Testis (tissue), 2 donors: ENCODE measurements at regions not wholly inside any gene's neighbourhood (a gene's known extent, or its start where the extent isn't known, plus 50 kb on each side); places are given as distances from the start of the nearest gene placed in this dataset.

ENCODE experiments used
- DNase-seq: peaks from one replicate; pipeline ENCODE4 v3.0.0-alpha.2; 2019
- H3K27ac ChIP-seq, 2 donors: fragments of 200-600 bp; sonication (generic); one replicate each; pipeline ENCODE4 v1.5.1; 2019
- H3K27me3 ChIP-seq: fragments of 200-600 bp; sonication (generic); one replicate; pipeline ENCODE4 v1.5.1; 2019
- H3K36me3 ChIP-seq: fragments of 200-600 bp; sonication (generic); one replicate; pipeline ENCODE4 v1.5.1; 2017; ENCODE audit warnings: low read depth; ENCODE audit errors: missing control alignments
- H3K4me1 ChIP-seq: fragments of 200-600 bp; sonication (generic); one replicate; pipeline ENCODE4 v1.5.1; 2019
- H3K4me3 ChIP-seq, 2 donors: fragments of 200-600 bp; sonication (generic); one replicate each; pipeline ENCODE4 v1.5.1; 2017 to 2019
- H3K9me3 ChIP-seq: fragments of 200-600 bp; sonication (generic); one replicate; pipeline ENCODE4 v1.5.1; 2017
- CTCF ChIP-seq, 3 experiments: fragments of 450-650 bp in 2 of 3; fragments of 200-600 bp in 1 of 3; sonication (generic) in 1 of 3; IDR thresholded peaks; one replicate each; pipeline ENCODE4 v1.5.1; 2016 to 2019; ENCODE audit warnings: antibody characterized with exemption in 3 of 3, mild to moderate bottlenecking in 2 of 3, moderate library complexity in 1 of 3
- POLR2A ChIP-seq: fragments of 450-650 bp; IDR thresholded peaks from one replicate; pipeline ENCODE4 v1.6.1; 2017; ENCODE audit warnings: antibody characterized with exemption, mild to moderate bottlenecking, moderate library complexity
- WGBS, 2 donors: methylation state at CpG; one replicate each; pipeline ENCODE4 v1.1.5; 2018; 5-methylcytosine and 5-hydroxymethylcytosine counted together
- intact Hi-C: fragments of 100-400 bp; cut with DNase I; formaldehyde crosslinking; loops from one replicate; pipeline ENCODE4 v1.15.1; 2023; ENCODE audit warnings: low total_unique reads

GRCh38 chr3:66744986-66745385 is 244.2 kb upstream of the LRIG1 start:
- TF ChIP-seq POLR2A (no peak), CTCF (IDR thresholded peaks at IDR 0.05) (no peak)
- intact Hi-C loops: no loop called here
- 87 to 95% methylated on average over 2 of the region's 2 CpGs for WGBS, 2 donors
- no peak for DNase-seq
- H3K36me3 ChIP-seq: no peaks in the 10 kb centered on the region
- no peaks in the 10 kb centered on the region for H3K4me1 ChIP-seq
- no peaks in the 10 kb centered on the region for H3K27me3 ChIP-seq
- no peak overlapping the region for H3K4me3 ChIP-seq
- H3K9me3 ChIP-seq: no peaks in the 10 kb centered on the region
- no peak overlapping the region for H3K27ac ChIP-seq

- intact Hi-C loops: no loop called here
- 73 to 87% methylated on average over 6 of the region's 6 CpGs for WGBS, 2 donors
- H3K9me3 ChIP-seq: no peaks in the 10 kb centered on the region
- DNase-seq: no peak
- no peak overlapping the region for H3K27ac ChIP-seq
- no peaks in the 10 kb centered on the region for H3K4me1 ChIP-seq
- H3K4me3 ChIP-seq: no peak overlapping the region
- H3K27me3 ChIP-seq: no peaks in the 10 kb centered on the region
- TF ChIP-seq POLR2A (no peak), CTCF (IDR thresholded peaks at IDR 0.05) (no peak)
- no peaks in the 10 kb centered on the region for H3K36me3 ChIP-seq
Measured at GRCh38 chr3:66747261-66747660, 246.4 kb upstream of the LRIG1 start.

- Histone ChIP-seq H3K27ac (no peak overlapping the region), H3K4me1 (no peaks in the 10 kb centered on the region), H3K36me3 (no peaks in the 10 kb centered on the region), H3K4me3 (no peak overlapping the region), H3K27me3 (no peaks in the 10 kb centered on the region), H3K9me3 (no peaks in the 10 kb centered on the region)
- intact Hi-C loops: no loop called here
- WGBS, 2 donors: 83 to 84% methylated on average over 4 of the region's 4 CpGs
- TF ChIP-seq CTCF (IDR thresholded peaks at IDR 0.05): no peak
- no peak for TF ChIP-seq POLR2A
- DNase-seq: no peak
Measured at GRCh38 chr3:66747696-66748095, 246.9 kb upstream of the LRIG1 start.

GRCh38 chr3:66748175-66748876 is 247.5 kb upstream of the LRIG1 start:
- TF ChIP-seq POLR2A: no peak
- TF ChIP-seq CTCF (IDR thresholded peaks at IDR 0.05): no peak
- Histone ChIP-seq H3K4me3 (no peak overlapping the region), H3K36me3 (no peaks in the 10 kb centered on the region), H3K9me3 (no peaks in the 10 kb centered on the region), H3K27ac (no peak overlapping the region), H3K27me3 (no peaks in the 10 kb centered on the region), H3K4me1 (no peaks in the 10 kb centered on the region)
- no peak for DNase-seq
- intact Hi-C loops: no loop called here
- WGBS, 2 donors: 63 to 89% methylated on average over 2 of the region's 2 CpGs

DNA sequence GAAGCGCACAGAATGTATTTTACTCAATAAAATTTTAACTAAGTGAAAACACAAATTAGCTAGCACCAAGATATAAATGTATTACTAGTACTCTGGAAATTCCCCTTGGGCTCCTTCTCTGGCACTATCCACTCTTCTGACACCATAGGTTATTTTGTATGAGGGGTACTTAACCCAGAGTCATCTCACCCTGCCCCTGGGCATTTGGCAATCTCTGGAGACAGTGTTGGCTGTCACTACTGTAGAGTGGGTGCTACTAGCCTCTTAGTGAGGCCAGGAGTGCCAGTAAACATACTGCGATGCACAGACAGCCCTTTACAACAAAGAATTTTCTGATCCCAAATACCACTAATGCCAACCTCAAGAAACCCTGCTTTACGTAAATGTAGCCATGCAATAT is 246.3 kb upstream of the KBTBD8 start:
- Histone ChIP-seq H3K9me3 (no peaks in the 10 kb centered on the region), H3K4me3 (no peak overlapping the region), H3K27me3 (no peaks in the 10 kb centered on the region), H3K4me1 (no peaks in the 10 kb centered on the region), H3K27ac (no peak overlapping the region), H3K36me3 (no peaks in the 10 kb centered on the region)
- intact Hi-C loops: no loop called here
- TF ChIP-seq POLR2A: no peak
- TF ChIP-seq CTCF (IDR thresholded peaks at IDR 0.05): no peak
- DNase-seq: no peak
- WGBS, 2 donors: 72 to 77% methylated on average over 3 of the region's 3 CpGs
